GM18498 (cell line): ENCODE measurements at regions not wholly inside any gene's neighbourhood (a gene's known extent, or its start where the extent isn't known, plus 50 kb on each side); places are given as distances from the start of the nearest gene placed in this dataset.
"Not testable (repeated sequence)": the region's sequence is repeated elsewhere in the genome, so short reads cannot be mapped to it uniquely, and the experiment has no call there.

Source experiments
- ATAC-seq: cut with Tn5 transposase; IDR thresholded peaks from one replicate; pipeline ENCODE4 v1.9.1; 2021; ENCODE audit warnings: mild to moderate bottlenecking, moderate library complexity; ENCODE audit not compliant: unreplicated experiment

GRCh38 chr16:51242296-51242994 lies 91.4 kb upstream of the SALL1 start:
- no peak for ATAC-seq

- ATAC-seq, result no peak
Measured at GRCh38 chr16:51239196-51239595, 88.1 kb upstream of the SALL1 start.

GRCh38 chr16:51237861-51238378 lies 86.8 kb upstream of the SALL1 start:
- no peak for ATAC-seq

- ATAC-seq, result no peak
Measured at GRCh38 chr16:51237207-51237606, 86.1 kb upstream of the SALL1 start.

DNA sequence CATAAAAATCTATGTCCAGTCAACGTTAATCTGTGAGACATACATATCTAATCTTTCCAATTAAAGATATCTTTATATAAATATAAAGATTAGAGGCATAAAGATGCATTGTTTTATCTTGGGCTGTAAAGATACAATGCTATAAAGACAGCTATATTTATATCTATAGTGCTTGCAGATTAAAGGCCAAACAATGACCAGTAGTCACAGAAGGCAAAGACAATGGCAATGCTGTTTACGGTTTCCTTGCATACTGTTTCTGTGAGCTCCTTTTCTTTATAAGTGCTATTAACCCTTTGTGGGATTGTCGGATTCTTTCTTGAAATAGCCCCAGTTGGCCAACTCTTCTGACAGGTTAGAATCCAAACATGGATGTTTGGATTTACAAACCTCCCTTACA lies 85.5 kb upstream of the SALL1 start:
- ATAC-seq, result no peak

- ATAC-seq, result no peak
Measured at GRCh38 chr16:51231702-51232101, 80.6 kb upstream of the SALL1 start.

DNA sequence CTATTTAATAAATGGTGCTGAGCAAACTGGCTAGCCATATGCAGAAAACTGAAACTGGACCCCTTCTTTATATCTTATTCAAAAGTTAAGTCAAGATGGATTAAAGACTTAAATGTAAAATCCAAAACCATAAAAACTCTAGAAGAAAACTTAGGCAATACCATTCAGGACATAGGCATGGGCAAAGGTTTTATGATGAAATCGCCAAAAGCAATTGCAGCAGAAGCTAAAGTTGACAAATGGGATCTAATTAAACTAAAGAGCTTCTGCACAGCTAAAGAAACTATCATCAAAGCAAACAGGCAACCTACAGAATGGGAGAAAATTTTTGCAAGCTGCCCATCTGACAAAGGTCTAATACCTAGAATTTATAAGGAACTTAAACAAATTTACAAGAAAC lies 79.0 kb upstream of the SALL1 start:
- ATAC-seq, result not testable (repeated sequence)

DNA sequence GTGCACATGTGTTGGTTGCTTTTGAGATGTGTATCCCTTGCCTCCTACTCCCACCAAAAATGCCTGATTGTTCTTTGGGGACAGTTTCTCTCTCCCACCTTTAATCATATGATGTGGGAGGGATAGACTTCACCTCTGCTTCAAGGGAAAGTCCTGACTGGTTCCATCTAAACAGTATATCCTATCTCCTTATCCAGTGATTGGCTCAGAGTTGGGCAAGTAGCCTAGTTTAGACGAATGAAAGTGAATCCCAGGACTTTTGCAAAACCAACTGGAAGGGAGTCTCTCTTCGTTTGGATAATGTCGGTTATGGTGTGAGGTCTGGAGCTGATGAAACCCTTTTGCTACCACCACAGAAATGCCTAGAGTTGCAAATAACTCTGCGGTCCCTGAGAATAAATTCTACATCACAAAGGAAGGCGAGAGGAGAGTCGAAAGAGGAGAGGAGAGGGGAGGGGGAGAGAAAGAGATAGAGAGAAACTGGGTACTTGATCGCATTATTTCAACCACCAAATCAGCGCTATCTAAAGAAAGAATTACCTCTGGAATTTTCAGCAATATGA lies 77.1 kb upstream of the SALL1 start:
- ATAC-seq, result no peak

DNA sequence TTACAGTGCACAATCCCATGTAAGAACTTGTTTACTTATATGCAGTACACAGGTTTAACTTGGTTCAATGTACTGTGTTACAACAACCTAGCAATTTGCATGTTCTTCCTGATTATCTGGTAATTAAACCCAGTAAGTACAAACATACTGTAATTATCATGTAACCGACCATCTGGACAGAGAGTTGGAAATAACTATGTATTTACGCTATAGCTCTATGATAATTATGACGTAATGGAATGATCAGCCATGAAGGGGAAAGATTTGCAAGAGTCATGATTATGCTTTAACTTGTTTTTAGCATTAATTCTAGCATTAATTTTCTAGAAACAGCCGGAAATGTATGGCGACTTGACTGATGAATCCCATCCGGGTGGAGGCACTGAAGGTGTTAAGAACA lies 74.8 kb upstream of the SALL1 start:
- no peak for ATAC-seq

GRCh38 chr16:51224317-51224716 lies 73.2 kb upstream of the SALL1 start:
- ATAC-seq, result no peak

DNA sequence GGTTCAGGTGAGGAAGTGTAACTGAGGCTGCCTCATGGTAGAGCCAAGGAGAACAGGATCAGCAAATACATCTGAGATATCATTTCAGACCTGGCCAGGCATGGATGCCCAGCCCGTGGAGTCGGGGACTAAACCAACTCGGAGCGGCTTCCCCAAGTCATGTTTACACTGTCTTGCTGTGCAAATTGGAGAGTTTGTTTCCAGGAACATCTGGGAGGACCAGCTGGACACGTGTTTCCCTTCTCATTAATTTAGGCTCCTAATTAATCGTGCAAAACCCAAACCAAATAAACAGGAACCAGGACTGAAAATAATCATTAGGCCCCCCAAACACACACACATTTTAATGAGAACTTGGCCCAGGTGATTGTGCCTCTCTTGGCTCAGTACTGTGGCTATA lies 70.9 kb upstream of the SALL1 start:
- no peak for ATAC-seq

GRCh38 chr16:51211148-51211547 lies 60.1 kb upstream of the SALL1 start:
- no peak for ATAC-seq

GRCh38 chr16:51210087-51210486 lies 59.0 kb upstream of the SALL1 start:
- no peak for ATAC-seq

GRCh38 chr16:51201604-51202003 lies 50.5 kb upstream of the SALL1 start:
- no peak for ATAC-seq
